HG02678 (cell line): ENCODE measurements at regions not wholly inside any gene's neighbourhood (a gene's known extent, or its start where the extent isn't known, plus 50 kb on each side); places are given as distances from the start of the nearest gene placed in this dataset.

ENCODE experiments used
- ATAC-seq: cut with Tn5 transposase; IDR thresholded peaks from one replicate; pipeline ENCODE4 v1.9.1; 2021; ENCODE audit warnings: mild to moderate bottlenecking, moderate library complexity; ENCODE audit not compliant: unreplicated experiment

DNA sequence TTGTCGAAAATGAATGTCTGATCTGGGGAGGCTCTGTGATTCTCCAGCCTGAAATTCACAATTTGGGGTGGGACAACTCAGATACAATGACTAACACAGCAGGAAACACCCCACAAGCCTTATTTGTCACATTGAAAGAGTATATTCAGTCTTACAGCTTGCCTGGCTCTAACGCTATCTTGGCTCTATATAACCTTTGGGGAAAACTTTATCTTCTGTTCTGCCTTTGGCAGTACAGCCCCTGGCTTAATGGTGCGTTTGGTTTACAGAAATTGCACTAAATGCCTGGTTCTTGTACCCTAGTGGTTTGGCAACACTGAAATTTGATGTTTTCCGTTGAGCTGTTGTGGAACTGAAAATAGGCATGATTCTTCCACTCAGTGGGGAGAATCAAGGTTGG lies 178.1 kb upstream of the VEGFC start:
- ATAC-seq = no peak

DNA sequence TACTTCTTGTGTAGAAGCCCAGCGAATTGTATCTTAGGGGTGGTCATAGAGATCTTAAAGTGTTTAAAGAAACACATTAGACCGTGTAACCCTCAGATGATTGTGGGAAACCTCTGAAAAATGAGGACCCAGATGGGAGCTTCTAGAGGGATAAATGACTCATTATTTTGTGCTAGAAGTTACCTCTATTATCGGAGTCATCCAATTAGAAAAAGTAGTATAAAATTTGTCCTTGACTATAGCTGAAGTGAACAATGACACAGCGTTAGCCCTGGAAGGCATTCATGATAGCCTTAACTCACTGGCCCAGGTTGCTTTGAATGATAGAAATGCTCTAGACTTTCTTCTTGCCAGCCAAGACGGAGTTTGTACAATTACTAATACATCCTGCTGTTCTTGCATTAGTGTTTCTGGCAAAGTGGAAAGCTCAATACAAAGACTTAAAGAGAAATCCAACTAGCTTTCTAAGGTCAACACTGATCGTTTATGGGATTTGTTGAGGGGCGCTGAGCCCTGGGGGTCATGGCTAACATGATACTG lies 178.9 kb upstream of the VEGFC start:
- ATAC-seq = no peak

- no peak for ATAC-seq
Measured at GRCh38 chr4:176979416-176979815, 186.7 kb upstream of the VEGFC start.

- no peak for ATAC-seq
Measured at GRCh38 chr4:176981074-176981473, 188.4 kb upstream of the VEGFC start.

GRCh38 chr4:176981551-176981950 lies 188.8 kb upstream of the VEGFC start:
- no peak for ATAC-seq

DNA sequence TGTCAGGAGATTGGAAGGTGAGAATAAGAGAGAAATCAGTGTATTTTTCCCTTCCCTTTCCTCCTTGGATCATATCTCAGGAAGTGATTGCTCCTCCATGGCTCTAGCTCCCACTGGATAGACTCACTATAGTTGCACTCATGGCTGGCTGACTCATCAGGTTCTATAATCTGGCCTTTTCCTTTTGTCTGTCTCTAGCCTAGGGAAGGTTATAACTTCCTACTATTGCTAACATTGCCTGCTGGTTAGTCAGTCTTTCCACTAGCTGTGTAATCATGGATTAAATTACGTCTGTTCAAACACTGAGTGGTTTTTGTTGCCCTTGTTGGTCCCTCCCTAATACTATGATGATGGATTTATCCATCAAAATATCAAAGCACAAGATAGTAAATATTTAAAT lies 195.5 kb upstream of the VEGFC start:
- ATAC-seq = no peak

DNA sequence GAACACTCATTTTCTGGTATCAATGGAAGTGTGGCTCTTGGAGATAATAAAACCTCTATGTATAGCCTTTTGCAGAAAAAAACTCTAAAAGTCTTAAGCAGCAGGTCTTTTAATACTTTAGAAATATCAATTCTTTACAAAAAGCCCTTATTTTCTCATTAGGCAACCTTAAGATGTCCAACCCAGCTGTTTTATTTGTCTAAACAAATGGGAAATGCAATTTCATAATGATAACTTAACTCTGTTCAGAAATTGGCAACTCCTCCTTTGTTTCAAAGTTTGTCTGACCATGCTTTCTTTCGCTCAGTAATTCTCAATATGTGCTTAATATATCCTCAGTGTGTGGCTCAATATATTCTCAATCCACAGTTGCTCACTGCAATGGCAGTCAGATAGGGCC lies 196.5 kb upstream of the VEGFC start:
- no peak for ATAC-seq

- ATAC-seq = no peak
Measured at GRCh38 chr4:176999935-177000543, 207.3 kb upstream of the VEGFC start.

GRCh38 chr4:177001271-177002175 lies 208.8 kb upstream of the VEGFC start:
- no peak for ATAC-seq

GRCh38 chr4:177005674-177006230 lies 213.0 kb upstream of the VEGFC start:
- ATAC-seq = no peak

DNA sequence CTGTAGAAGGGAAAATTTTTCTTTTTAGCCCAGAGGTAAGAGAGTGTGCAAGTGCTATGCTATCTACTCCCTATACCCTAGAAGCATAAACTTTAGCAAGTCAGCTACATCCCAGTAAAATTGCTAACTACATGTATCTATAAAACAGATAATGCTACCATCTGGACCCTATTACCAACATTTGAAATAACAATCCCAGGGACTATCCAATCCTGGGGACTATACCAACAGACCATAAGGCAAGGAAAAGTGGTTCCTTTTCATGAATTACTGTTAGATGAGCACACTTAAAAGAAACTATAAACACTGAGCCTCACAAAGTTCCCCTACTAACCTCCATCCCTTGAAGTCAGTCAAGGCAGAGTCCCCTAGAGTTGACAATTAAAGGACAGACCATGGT lies 213.6 kb upstream of the VEGFC start:
- ATAC-seq = no peak

DNA sequence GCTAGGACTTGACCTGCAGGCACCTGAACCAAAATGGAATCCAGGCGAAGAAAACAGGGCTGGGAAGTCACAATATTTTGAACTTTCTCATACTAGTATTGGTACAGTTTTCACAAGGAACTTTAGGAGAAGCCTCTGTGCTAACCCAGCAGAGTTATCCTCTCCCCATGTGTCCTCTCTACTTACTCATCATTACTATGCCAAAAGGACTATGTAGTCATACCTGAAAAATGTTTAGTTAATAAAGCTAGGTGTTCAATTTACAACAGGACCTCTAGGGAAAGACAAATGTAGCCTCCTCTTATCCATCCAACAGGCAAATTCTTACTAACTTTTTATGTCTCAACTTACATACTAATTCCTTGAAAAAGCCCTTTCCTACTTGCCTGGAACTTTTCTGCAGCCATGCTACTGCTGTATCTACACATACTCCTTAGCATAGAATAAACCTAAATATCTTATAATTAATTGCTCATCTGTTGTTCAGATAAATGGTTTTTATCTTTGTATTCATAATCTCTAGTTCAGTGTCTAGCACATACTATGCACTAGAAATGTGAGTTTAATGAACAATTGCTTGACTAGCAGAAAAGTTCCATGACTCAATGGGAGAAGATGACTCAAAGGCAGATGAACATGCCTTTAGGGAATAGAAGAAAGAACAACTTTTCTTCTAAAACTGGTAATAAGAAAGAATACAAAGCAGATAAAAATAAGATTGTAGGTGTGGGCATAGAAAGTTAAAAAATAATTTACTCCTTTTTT lies 215.5 kb upstream of the VEGFC start:
- ATAC-seq = no peak

DNA sequence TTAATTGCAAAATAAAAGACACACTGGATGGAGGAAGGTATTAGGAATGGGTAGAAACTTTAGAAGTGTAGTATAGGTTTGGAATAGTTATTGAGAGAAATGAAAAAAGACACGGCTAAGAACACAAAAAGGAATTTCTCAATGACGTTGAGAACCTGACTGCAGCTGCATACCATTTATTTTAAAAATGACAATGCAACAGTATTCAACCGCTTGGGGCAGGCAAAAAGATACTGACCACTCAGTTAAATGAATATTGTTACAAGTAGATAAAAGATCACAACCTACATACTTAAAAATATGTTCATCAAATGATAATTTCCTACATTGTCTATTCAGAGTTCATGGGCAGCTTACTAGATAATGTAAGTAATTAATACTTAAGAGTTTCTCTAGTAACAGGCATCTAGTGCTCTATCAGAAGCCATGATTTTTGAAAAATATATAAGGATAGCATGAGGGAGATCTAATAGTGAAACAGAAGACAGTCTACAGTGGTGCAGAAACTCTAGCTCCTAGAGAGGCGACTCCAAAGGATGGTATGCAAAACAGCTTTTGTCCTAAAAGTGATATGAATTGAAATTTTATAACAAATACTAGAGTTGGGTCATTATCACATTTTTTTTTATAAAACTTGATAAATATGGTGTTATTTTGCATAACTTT lies 216.2 kb upstream of the VEGFC start:
- ATAC-seq = no peak

DNA sequence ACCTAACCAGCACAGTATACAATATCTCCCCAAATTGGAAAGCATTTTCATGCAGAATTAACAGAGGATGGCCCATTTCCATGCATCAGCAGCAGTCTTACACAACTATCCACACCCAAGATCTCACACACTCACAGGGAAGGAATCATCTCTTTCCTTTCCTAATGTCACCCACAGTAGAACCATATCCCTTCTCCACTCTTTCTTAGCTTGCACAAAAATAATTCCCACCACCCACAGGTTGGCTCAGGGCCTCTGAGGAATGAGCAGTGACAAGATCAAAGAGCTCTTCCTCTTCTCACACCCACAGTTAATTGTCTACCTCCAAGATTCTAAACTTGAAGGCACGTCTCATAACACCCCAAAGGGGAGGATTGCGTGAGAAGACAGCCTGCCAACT lies 217.7 kb upstream of the VEGFC start:
- ATAC-seq = no peak

GRCh38 chr4:177012918-177013545 lies 220.3 kb upstream of the VEGFC start:
- no peak for ATAC-seq

- no peak for ATAC-seq
Measured at GRCh38 chr4:177016541-177017141, 223.9 kb upstream of the VEGFC start.

- ATAC-seq = no peak
Measured at GRCh38 chr4:177023951-177024350, 231.2 kb upstream of the VEGFC start.

DNA sequence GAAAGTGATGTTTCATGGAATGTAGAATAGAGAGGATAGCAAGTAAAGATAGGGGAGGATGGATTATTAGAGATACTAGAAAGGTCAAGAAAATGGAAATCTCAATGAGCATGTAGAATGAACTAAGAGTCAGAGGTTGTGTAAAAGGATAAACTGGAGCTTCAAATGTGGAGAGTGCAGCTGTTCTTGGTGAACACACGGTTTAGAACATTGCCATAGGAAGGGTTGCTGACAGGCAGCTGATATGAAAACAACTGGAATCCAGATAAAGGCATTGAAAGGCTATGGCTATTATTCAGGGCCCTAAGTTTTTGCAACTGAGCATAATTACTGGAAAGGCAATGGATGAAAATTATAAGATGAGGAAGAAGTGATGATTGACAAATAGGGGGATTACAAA lies 239.6 kb upstream of the VEGFC start:
- no peak for ATAC-seq

GRCh38 chr4:177033135-177033534 lies 240.4 kb upstream of the VEGFC start:
- ATAC-seq = no peak

GRCh38 chr4:177033632-177034031 lies 240.9 kb upstream of the VEGFC start:
- ATAC-seq = no peak
